HG03280 (cell line): ENCODE measurements at regions not wholly inside any gene's neighbourhood (a gene's known extent, or its start where the extent isn't known, plus 50 kb on each side); places are given as distances from the start of the nearest gene placed in this dataset.

Source experiments
- ATAC-seq: cut with Tn5 transposase; IDR thresholded peaks from one replicate; pipeline ENCODE4 v1.9.1; 2021; ENCODE audit warnings: mild to moderate bottlenecking, moderate library complexity; ENCODE audit not compliant: unreplicated experiment

GRCh38 chr12:25906651-25907340 is 51.7 kb upstream of the RASSF8 start:
- no peak for ATAC-seq
